SK-N-SH treated with all-trans-retinoic acid at 6 μM for 48 hours (cell line): ENCODE measurements at regions not wholly inside any gene's neighbourhood (a gene's known extent, or its start where the extent isn't known, plus 50 kb on each side); places are given as distances from the start of the nearest gene placed in this dataset.

Source experiments
- ATAC-seq: fragments of 200-7000 bp; cut with Tn5 transposase; 3 replicates; pipeline ENCODE4 v1.9.1; 2020; ENCODE audit warnings: mild to moderate bottlenecking, moderate library complexity
- ARNTL ChIP-seq: fragments of 450-650 bp; formaldehyde crosslinking; IDR thresholded peaks from 2 replicates; pipeline ENCODE4 v1.5.0; 2020; ENCODE audit warnings: low read depth, mild to moderate bottlenecking, moderate library complexity, borderline replicate concordance
- BACH2 ChIP-seq: fragments of 250-450 bp; sonication (Bioruptor Pico); IDR thresholded peaks from 2 replicates; pipeline ENCODE4 v1.9.0; 2021; ENCODE audit warnings: mild to moderate bottlenecking, borderline replicate concordance
- CSDC2 ChIP-seq: fragments of 250-450 bp; sonication (Bioruptor Pico); IDR thresholded peaks from 2 replicates; pipeline ENCODE4 v1.5.0; 2020; ENCODE audit warnings: mild to moderate bottlenecking, moderate library complexity
- ESRRG ChIP-seq: fragments of 250-450 bp; sonication (Bioruptor Pico); IDR thresholded peaks from 2 replicates; pipeline ENCODE4 v1.6.1; 2021; ENCODE audit warnings: mild to moderate bottlenecking
- GLIS3 ChIP-seq: fragments of 250-450 bp; sonication (Bioruptor Pico); IDR thresholded peaks from 2 replicates; pipeline ENCODE4 v1.5.0; 2020; ENCODE audit warnings: mild to moderate bottlenecking, moderate library complexity
- PPARA ChIP-seq: fragments of 250-450 bp; sonication (Bioruptor Pico); IDR thresholded peaks from 2 replicates; pipeline ENCODE4 v1.5.0; 2020; ENCODE audit warnings: mild to moderate bottlenecking, borderline replicate concordance
- RARB ChIP-seq: fragments of 250-450 bp; sonication (Bioruptor Pico); IDR thresholded peaks from 2 replicates; pipeline ENCODE4 v1.8.0; 2021; ENCODE audit warnings: mild to moderate bottlenecking, moderate library complexity
- SNAI2 ChIP-seq: fragments of 250-450 bp; sonication (Bioruptor Pico); IDR thresholded peaks from 2 replicates; pipeline ENCODE4 v1.5.0; 2020; ENCODE audit warnings: mild to moderate bottlenecking, moderate library complexity
- TCF4 ChIP-seq: fragments of 250-450 bp; sonication (Bioruptor Pico); IDR thresholded peaks from 2 replicates; pipeline ENCODE4 v1.8.0; 2021; ENCODE audit warnings: mild to moderate bottlenecking, moderate library complexity, borderline replicate concordance
- TOX ChIP-seq: fragments of 250-450 bp; sonication (Bioruptor Pico); IDR thresholded peaks from 2 replicates; pipeline ENCODE4 v1.8.0; 2021; ENCODE audit warnings: mild to moderate bottlenecking, moderate library complexity, borderline replicate concordance
- ZFP3 ChIP-seq: fragments of 250-450 bp; sonication (Bioruptor Pico); IDR thresholded peaks from 2 replicates; pipeline ENCODE4 v1.5.0; 2020; ENCODE audit warnings: mild to moderate bottlenecking, moderate library complexity
- ZNF565 ChIP-seq: fragments of 450-650 bp; formaldehyde crosslinking; conservative IDR thresholded peaks from 2 replicates; pipeline ENCODE4 v1.5.0; 2020; ENCODE audit warnings: low read depth, mild to moderate bottlenecking, moderate library complexity
- ZNF8 ChIP-seq: fragments of 450-650 bp; formaldehyde crosslinking; IDR thresholded peaks from 2 replicates; pipeline ENCODE4 v1.5.0; 2020; ENCODE audit warnings: mild to moderate bottlenecking, moderate library complexity
- TF ChIP-seq, protein P1 (sequence below): fragments of 250-450 bp; sonication (Bioruptor Pico); IDR thresholded peaks from 2 replicates; pipeline ENCODE4 v1.5.0; 2020; ENCODE audit warnings: mild to moderate bottlenecking, moderate library complexity
- TF ChIP-seq, protein P2 (sequence below): fragments of 250-450 bp; sonication (Bioruptor Pico); IDR thresholded peaks from 2 replicates; pipeline ENCODE4 v1.8.0; 2020; ENCODE audit warnings: mild to moderate bottlenecking, moderate library complexity, borderline replicate concordance
- TF ChIP-seq, protein P3 (sequence below): fragments of 250-450 bp; sonication (Bioruptor Pico); IDR thresholded peaks from 2 replicates; pipeline ENCODE4 v1.5.1; 2021; ENCODE audit warnings: mild to moderate bottlenecking, moderate library complexity
- TF ChIP-seq, protein P4 (sequence below): fragments of 250-450 bp; sonication (Bioruptor Pico); IDR thresholded peaks from 2 replicates; pipeline ENCODE4 v1.8.0; 2021; ENCODE audit warnings: low read depth, mild to moderate bottlenecking, moderate library complexity, borderline replicate concordance

DNA sequence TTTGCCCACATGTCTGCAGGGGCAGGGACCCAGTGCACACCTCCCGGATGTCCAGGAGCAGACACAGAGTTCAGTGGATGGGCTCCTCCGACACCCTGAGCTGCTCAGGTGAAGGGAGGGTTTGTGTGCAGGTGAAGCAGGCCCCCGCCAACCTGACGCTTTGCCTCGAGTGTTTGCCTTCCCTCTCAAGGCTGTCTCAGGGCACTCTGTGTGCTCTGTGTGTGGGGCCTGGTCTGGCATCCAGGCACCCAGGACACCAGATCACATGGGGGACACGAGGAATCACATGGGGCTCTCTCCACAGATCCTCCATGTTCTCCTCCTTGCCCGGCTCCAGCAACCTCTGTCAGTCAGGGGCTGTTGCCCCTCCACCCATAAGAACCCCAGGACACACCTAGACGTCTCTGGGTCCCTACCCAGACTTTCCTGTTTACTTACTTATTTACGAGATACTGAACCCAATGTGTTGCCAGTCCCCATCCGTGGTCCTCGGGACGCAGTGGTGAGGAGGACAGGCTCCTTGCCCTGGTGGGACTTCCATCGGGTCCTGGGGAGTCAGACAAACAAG lies 99.5 kb downstream of the HTR5A start:
- no peak for ATAC-seq
- TF ChIP-seq PPARA (CRISPR knock-in tag): no peak
- TF ChIP-seq CSDC2 (CRISPR knock-in tag): no peak
- TF ChIP-seq, protein P1, sequence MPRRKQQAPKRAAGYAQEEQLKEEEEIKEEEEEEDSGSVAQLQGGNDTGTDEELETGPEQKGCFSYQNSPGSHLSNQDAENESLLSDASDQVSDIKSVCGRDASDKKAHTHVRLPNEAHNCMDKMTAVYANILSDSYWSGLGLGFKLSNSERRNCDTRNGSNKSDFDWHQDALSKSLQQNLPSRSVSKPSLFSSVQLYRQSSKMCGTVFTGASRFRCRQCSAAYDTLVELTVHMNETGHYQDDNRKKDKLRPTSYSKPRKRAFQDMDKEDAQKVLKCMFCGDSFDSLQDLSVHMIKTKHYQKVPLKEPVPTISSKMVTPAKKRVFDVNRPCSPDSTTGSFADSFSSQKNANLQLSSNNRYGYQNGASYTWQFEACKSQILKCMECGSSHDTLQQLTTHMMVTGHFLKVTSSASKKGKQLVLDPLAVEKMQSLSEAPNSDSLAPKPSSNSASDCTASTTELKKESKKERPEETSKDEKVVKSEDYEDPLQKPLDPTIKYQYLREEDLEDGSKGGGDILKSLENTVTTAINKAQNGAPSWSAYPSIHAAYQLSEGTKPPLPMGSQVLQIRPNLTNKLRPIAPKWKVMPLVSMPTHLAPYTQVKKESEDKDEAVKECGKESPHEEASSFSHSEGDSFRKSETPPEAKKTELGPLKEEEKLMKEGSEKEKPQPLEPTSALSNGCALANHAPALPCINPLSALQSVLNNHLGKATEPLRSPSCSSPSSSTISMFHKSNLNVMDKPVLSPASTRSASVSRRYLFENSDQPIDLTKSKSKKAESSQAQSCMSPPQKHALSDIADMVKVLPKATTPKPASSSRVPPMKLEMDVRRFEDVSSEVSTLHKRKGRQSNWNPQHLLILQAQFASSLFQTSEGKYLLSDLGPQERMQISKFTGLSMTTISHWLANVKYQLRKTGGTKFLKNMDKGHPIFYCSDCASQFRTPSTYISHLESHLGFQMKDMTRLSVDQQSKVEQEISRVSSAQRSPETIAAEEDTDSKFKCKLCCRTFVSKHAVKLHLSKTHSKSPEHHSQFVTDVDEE (CRISPR knock-in tag): no peak
- no peak for TF ChIP-seq SNAI2 (CRISPR knock-in tag)
- TF ChIP-seq, protein P2, sequence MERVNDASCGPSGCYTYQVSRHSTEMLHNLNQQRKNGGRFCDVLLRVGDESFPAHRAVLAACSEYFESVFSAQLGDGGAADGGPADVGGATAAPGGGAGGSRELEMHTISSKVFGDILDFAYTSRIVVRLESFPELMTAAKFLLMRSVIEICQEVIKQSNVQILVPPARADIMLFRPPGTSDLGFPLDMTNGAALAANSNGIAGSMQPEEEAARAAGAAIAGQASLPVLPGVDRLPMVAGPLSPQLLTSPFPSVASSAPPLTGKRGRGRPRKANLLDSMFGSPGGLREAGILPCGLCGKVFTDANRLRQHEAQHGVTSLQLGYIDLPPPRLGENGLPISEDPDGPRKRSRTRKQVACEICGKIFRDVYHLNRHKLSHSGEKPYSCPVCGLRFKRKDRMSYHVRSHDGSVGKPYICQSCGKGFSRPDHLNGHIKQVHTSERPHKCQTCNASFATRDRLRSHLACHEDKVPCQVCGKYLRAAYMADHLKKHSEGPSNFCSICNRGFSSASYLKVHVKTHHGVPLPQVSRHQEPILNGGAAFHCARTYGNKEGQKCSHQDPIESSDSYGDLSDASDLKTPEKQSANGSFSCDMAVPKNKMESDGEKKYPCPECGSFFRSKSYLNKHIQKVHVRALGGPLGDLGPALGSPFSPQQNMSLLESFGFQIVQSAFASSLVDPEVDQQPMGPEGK (CRISPR knock-in tag): no peak
- TF ChIP-seq, protein P3, sequence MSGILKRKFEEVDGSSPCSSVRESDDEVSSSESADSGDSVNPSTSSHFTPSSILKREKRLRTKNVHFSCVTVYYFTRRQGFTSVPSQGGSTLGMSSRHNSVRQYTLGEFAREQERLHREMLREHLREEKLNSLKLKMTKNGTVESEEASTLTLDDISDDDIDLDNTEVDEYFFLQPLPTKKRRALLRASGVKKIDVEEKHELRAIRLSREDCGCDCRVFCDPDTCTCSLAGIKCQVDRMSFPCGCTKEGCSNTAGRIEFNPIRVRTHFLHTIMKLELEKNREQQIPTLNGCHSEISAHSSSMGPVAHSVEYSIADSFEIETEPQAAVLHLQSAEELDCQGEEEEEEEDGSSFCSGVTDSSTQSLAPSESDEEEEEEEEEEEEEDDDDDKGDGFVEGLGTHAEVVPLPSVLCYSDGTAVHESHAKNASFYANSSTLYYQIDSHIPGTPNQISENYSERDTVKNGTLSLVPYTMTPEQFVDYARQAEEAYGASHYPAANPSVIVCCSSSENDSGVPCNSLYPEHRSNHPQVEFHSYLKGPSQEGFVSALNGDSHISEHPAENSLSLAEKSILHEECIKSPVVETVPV (CRISPR knock-in tag): no peak
- TF ChIP-seq, protein P4, sequence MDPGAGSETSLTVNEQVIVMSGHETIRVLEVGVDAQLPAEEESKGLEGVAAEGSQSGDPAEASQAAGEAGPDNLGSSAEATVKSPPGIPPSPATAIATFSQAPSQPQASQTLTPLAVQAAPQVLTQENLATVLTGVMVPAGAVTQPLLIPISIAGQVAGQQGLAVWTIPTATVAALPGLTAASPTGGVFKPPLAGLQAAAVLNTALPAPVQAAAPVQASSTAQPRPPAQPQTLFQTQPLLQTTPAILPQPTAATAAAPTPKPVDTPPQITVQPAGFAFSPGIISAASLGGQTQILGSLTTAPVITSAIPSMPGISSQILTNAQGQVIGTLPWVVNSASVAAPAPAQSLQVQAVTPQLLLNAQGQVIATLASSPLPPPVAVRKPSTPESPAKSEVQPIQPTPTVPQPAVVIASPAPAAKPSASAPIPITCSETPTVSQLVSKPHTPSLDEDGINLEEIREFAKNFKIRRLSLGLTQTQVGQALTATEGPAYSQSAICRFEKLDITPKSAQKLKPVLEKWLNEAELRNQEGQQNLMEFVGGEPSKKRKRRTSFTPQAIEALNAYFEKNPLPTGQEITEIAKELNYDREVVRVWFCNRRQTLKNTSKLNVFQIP (CRISPR knock-in tag): no peak
- no peak for TF ChIP-seq TCF4 (CRISPR knock-in tag)
- TF ChIP-seq ZFP3 (CRISPR knock-in tag): no peak
- no peak for TF ChIP-seq ARNTL (CRISPR knock-in tag)

DNA sequence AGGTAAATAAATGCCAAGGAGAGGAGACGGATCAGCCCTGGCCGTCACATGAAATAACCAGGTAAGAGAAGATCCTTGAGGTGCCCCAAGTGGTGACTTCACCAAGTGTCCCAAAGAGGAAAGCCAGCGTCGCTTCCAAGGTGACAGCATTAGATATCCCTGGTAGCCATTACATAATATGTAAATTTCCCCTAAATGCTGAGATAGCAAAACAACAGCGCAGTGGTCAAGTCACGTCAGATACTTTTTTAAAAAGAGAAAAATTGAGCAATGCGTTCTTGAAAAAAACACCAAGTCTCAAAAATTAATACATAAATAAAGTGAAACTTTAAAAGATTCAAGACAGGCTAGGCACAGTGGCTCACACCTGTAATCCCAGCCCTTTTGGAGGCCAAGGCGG lies 100.2 kb downstream of the HTR5A start:
- ATAC-seq: no peak
- TF ChIP-seq TCF4 (CRISPR knock-in tag) (no peak), GLIS3 (CRISPR knock-in tag) (no peak), RARB (CRISPR knock-in tag) (no peak), TOX (no peak), BACH2 (CRISPR knock-in tag) (no peak), ZNF8 (CRISPR knock-in tag) (no peak), ZNF565 (CRISPR knock-in tag) (no peak), ESRRG (CRISPR knock-in tag) (no peak)
- TF ChIP-seq, protein P2 (CRISPR knock-in tag): no peak
- TF ChIP-seq, protein P3 (CRISPR knock-in tag): no peak
- TF ChIP-seq, protein P4 (CRISPR knock-in tag): no peak
